Thoracic aorta (tissue), 2 donors: ENCODE measurements at regions not wholly inside any gene's neighbourhood (a gene's known extent, or its start where the extent isn't known, plus 50 kb on each side); places are given as distances from the start of the nearest gene placed in this dataset.

Experiments used
- ATAC-seq: fragments of 150-250 bp; one replicate; pipeline ENCODE4 v1.8.0; 2017; ENCODE audit warnings: low read depth; ENCODE audit not compliant: insufficient number of reproducible peaks, low FRiP score
- DNase-seq: peaks from one replicate; pipeline ENCODE4 v3.0.0-alpha.2; 2020; ENCODE audit warnings: low spot score
- H3K27ac ChIP-seq, 2 donors: fragments of 200-600 bp; sonication (generic); 1 replicate in 1 of 2; 2 replicates in 1 of 2; pipeline ENCODE4 v1.5.1; 2016; ENCODE audit warnings: mild to moderate bottlenecking in 2 of 2, moderate library complexity in 2 of 2
- H3K27me3 ChIP-seq: fragments of 200-600 bp; sonication (generic); replicated peaks from 2 replicates; pipeline ENCODE4 v1.6.0; 2016; ENCODE audit warnings: mild to moderate bottlenecking; ENCODE audit not compliant: insufficient read depth
- H3K36me3 ChIP-seq: fragments of 200-600 bp; sonication (generic); one replicate; pipeline ENCODE4 v1.5.1; 2016
- H3K4me1 ChIP-seq, 2 donors: fragments of 200-600 bp; sonication (generic); 1 replicate in 1 of 2; 2 replicates in 1 of 2; pipeline versions ENCODE4 v1.5.1 to v1.6.0; 2016; ENCODE audit warnings: low read depth in 2 of 2, mild to moderate bottlenecking in 1 of 2; ENCODE audit not compliant: control insufficient read depth in 1 of 2
- H3K4me3 ChIP-seq: fragments of 200-600 bp; sonication (generic); 2 replicates; pipeline ENCODE4 v1.5.1; 2016; ENCODE audit warnings: mild to moderate bottlenecking
- H3K9me3 ChIP-seq: fragments of 200-600 bp; sonication (generic); 2 replicates; pipeline ENCODE4 v1.5.1; 2016
- CTCF ChIP-seq: fragments of 200-600 bp; sonication (generic); IDR thresholded peaks from one replicate; pipeline ENCODE4 v1.5.1; 2019; ENCODE audit warnings: antibody characterized with exemption

- TF ChIP-seq CTCF, result no peak
- no peak overlapping the region for H3K4me3 ChIP-seq
- H3K27ac ChIP-seq, result no peak overlapping the region
- DNase-seq, result no peak
- no peaks in the 10 kb centered on the region for H3K9me3 ChIP-seq
- H3K4me1 ChIP-seq, result peaks cover 6 to 16% of the 10 kb centered on the region in 2 donors
- no peaks in the 10 kb centered on the region for H3K36me3 ChIP-seq
- ATAC-seq, result no peak
- H3K27me3 ChIP-seq, result no peaks in the 10 kb centered on the region
Measured at GRCh38 chr6:4670824-4671409, 105.3 kb upstream of the CDYL start.

GRCh38 chr6:4670290-4670689, 105.9 kb upstream of the CDYL start:
- Histone ChIP-seq H3K36me3 (no peaks in the 10 kb centered on the region), H3K27ac (no peak overlapping the region), H3K9me3 (no peaks in the 10 kb centered on the region), H3K4me1 (peaks cover 6 to 16% of the 10 kb centered on the region in 2 donors), H3K4me3 (no peak overlapping the region), H3K27me3 (no peaks in the 10 kb centered on the region)
- TF ChIP-seq CTCF, result no peak
- ATAC-seq (no peak), DNase-seq (no peak)

GRCh38 chr6:4668271-4669179, 107.7 kb upstream of the CDYL start:
- no peak for DNase-seq
- no peak for ATAC-seq

GRCh38 chr6:4667591-4667990, 108.6 kb upstream of the CDYL start:
- Histone ChIP-seq H3K27ac (no peak overlapping the region), H3K4me3 (no peak overlapping the region), H3K27me3 (no peaks in the 10 kb centered on the region), H3K4me1 (peaks cover 10 to 19% of the 10 kb centered on the region in 2 donors), H3K36me3 (no peaks in the 10 kb centered on the region), H3K9me3 (no peaks in the 10 kb centered on the region)
- DNase-seq (no peak), ATAC-seq (no peak)
- no peak for TF ChIP-seq CTCF

More at GRCh38 chr6:4668271-4669179, 107.7 kb upstream of the CDYL start:
- Histone ChIP-seq H3K4me3 (no peak overlapping the region), H3K36me3 (no peaks in the 10 kb centered on the region), H3K4me1 (peaks cover 10 to 26% of the 10 kb centered on the region in 2 donors), H3K9me3 (no peaks in the 10 kb centered on the region), H3K27me3 (no peaks in the 10 kb centered on the region), H3K27ac (no peak overlapping the region)
- TF ChIP-seq CTCF, result no peak

- no peak for DNase-seq
- no peaks in the 10 kb centered on the region for H3K27me3 ChIP-seq
- TF ChIP-seq CTCF, result no peak
- H3K4me3 ChIP-seq, result no peak overlapping the region
- H3K27ac ChIP-seq, result no peak overlapping the region
- H3K9me3 ChIP-seq, result no peaks in the 10 kb centered on the region
- no peaks in the 10 kb centered on the region for H3K36me3 ChIP-seq
- peaks cover 4 to 13% of the 10 kb centered on the region in 2 donors for H3K4me1 ChIP-seq
- ATAC-seq, result no peak
Measured at GRCh38 chr6:4666886-4667513, 109.2 kb upstream of the CDYL start.
